ENCODE measurements at regions not wholly inside any gene's neighbourhood (a gene's known extent, or its start where the extent isn't known, plus 50 kb on each side); places are given as distances from the start of the nearest gene placed in this dataset.
A peak's percentile ranks its signal among the peaks of the same experiment; 100 is the strongest.

GRCh38 chr10:20627946-20628507 is 269.1 kb downstream of the NEBL start:
- no peaks in the 10 kb centered on the region for H3K79me2 ChIP-seq (ENCODE audit: insufficient read depth, low read length)
- no peaks in the 10 kb centered on the region for H3K27me3 ChIP-seq (ENCODE audit: control insufficient read depth in 1 of 2, insufficient read depth in 2 of 2, low read length in 2 of 2)
- ChIA-PET POLR2A (no interaction called here), CTCF (ENCODE audit: low intra/inter-chr PET ratio, low total read pairs) (no interaction called here)
- H3K4me3 ChIP-seq (replicated peaks in 1 of 3; ENCODE audit: insufficient read depth in 1 of 3, low read depth in 2 of 3, low read length in 3 of 3) = no peak overlapping the region
- BruUV-seq (replicated peaks) = no TSS peak
- H3K4me1 ChIP-seq (ENCODE audit: insufficient read depth, low read length) = no peaks in the 10 kb centered on the region
- peaks cover 17% of the 10 kb centered on the region for H3K9me3 ChIP-seq (ENCODE audit: low read length)
- H3K36me3 ChIP-seq (replicated peaks in 1 of 2; ENCODE audit: control insufficient read depth in 1 of 2, insufficient read depth in 2 of 2, low read length in 2 of 2) = no peaks in the 10 kb centered on the region
- no peak overlapping the region for H3K27ac ChIP-seq (ENCODE audit: extremely low read length, insufficient read depth, low read length)
- WGBS (ENCODE audit: low lambda C conversion rate) = 1% methylated on average over 3 of the region's 3 CpGs
- no peak overlapping the region for H3K4me2 ChIP-seq (ENCODE audit: low read depth, low read length)
- in situ Hi-C loops (cut with HindIII; ENCODE audit: extremely low pct_ligation_motif_present, low pct_unique_long_range_greater_than_20kb) = no loop called here
- H3K9ac ChIP-seq (ENCODE audit: insufficient read depth, low read depth, low read length) = no peak overlapping the region
- FAIRE-seq (no peak), ATAC-seq (no peak), DNase-seq (ENCODE audit: low spot score) (no peak)
- no peak overlapping the region for H2AFZ ChIP-seq (ENCODE audit: low read length)
- TF ChIP-seq MIER2 (CRISPR knock-in tag; IDR thresholded peaks at IDR 0.05) = no peak
- TF ChIP-seq CREB1 (IDR thresholded peaks at IDR 0.05) = peak; percentile 31; the same call in 1 of the 2 replicates
- TF ChIP-seq CREB1 (CRISPR knock-in tag; IDR thresholded peaks at IDR 0.05) = no peak
- intact Hi-C loops (cut with micrococcal nuclease; ENCODE audit: unreplicated experiment) = no loop called here
- H4K20me1 ChIP-seq (ENCODE audit: insufficient read depth, low read length) = no peaks in the 10 kb centered on the region

GRCh38 chr10:20627087-20627486 is 270.0 kb downstream of the NEBL start:
- intact Hi-C loops (cut with micrococcal nuclease; ENCODE audit: unreplicated experiment) = no loop called here
- POLR2A ChIA-PET = no interaction called here
- Histone ChIP-seq H3K27ac (ENCODE audit: extremely low read length, insufficient read depth, low read length) (no peak overlapping the region), H3K79me2 (ENCODE audit: insufficient read depth, low read length) (no peaks in the 10 kb centered on the region), H4K20me1 (ENCODE audit: insufficient read depth, low read length) (no peaks in the 10 kb centered on the region), H2AFZ (ENCODE audit: low read length) (no peak overlapping the region), H3K9me3 (ENCODE audit: low read length) (peaks cover 17% of the 10 kb centered on the region), H3K4me3 (replicated peaks in 1 of 3; ENCODE audit: insufficient read depth in 1 of 3, low read depth in 2 of 3, low read length in 3 of 3) (no peak overlapping the region), H3K4me2 (ENCODE audit: low read depth, low read length) (no peak overlapping the region), H3K27me3 (ENCODE audit: control insufficient read depth in 1 of 2, insufficient read depth in 2 of 2, low read length in 2 of 2) (no peaks in the 10 kb centered on the region), H3K9ac (ENCODE audit: insufficient read depth, low read depth, low read length) (no peak overlapping the region), H3K4me1 (ENCODE audit: insufficient read depth, low read length) (no peaks in the 10 kb centered on the region), H3K36me3 (replicated peaks in 1 of 2; ENCODE audit: control insufficient read depth in 1 of 2, insufficient read depth in 2 of 2, low read length in 2 of 2) (no peaks in the 10 kb centered on the region)
- in situ Hi-C loops (cut with HindIII; ENCODE audit: extremely low pct_ligation_motif_present, low pct_unique_long_range_greater_than_20kb) = no loop called here
- TF ChIP-seq KAT7 (CRISPR knock-in tag; IDR thresholded peaks at IDR 0.05; ENCODE audit: borderline replicate concordance) = no peak
- no peak for TF ChIP-seq ZNF354B (CRISPR knock-in tag; IDR thresholded peaks at IDR 0.05)
- no peak for TF ChIP-seq PAWR (CRISPR knock-in tag; IDR thresholded peaks at IDR 0.05; ENCODE audit: borderline replicate concordance)
- no peak for TF ChIP-seq ZFP90 (CRISPR knock-in tag; IDR thresholded peaks at IDR 0.05; ENCODE audit: borderline replicate concordance)
- TF ChIP-seq HDAC1 (CRISPR knock-in tag; IDR thresholded peaks at IDR 0.05) = no peak
- TF ChIP-seq TAF15 (IDR thresholded peaks at IDR 0.05; ENCODE audit: low read depth, low read length, poor library complexity, severe bottlenecking) = no peak
- no peak for TF ChIP-seq ATAD3A (CRISPR knock-in tag; IDR thresholded peaks at IDR 0.05)
- DNase-seq (ENCODE audit: low spot score) (no peak), ATAC-seq (no peak), FAIRE-seq (no peak)
- CTCF ChIA-PET (ENCODE audit: low intra/inter-chr PET ratio, low total read pairs) = no interaction called here
- no TSS peak for BruUV-seq (replicated peaks)
- 63% methylated on average over 1 of the region's 1 CpG for WGBS (ENCODE audit: low lambda C conversion rate)

All from HepG2 (cell line).